Small intestine (tissue), 7 donors: ENCODE measurements at regions not wholly inside any gene's neighbourhood (a gene's known extent, or its start where the extent isn't known, plus 50 kb on each side); places are given as distances from the start of the nearest gene placed in this dataset.
"Not testable (repeated sequence)": the region's sequence is repeated elsewhere in the genome, so short reads cannot be mapped to it uniquely, and the experiment has no call there.

ENCODE experiments used
- DNase-seq, 2 donors: peaks; one replicate each; pipeline versions ENCODE4 v3.0.0 to v3.0.0-alpha.2; 2013
- FAIRE-seq: peaks from 2 replicates; lab custom pipeline; 2012; peaks lifted over from hg19 to GRCh38; lab: Jason Lieb, UNC
- H3K27ac ChIP-seq, 3 donors: one replicate each; pipeline ENCODE4 v1.5.1; 2013; ENCODE audit warnings: low read length in 2 of 3, mild to moderate bottlenecking in 2 of 3, control low read depth in 1 of 3, inconsistent platforms in 1 of 3, low read depth in 1 of 3, moderate library complexity in 1 of 3
- H3K27me3 ChIP-seq, 3 donors: one replicate each; pipeline ENCODE4 v1.6.1; 2013; ENCODE audit warnings: low read length in 3 of 3, inconsistent platforms in 1 of 3; ENCODE audit not compliant: control insufficient read depth in 3 of 3, insufficient read depth in 3 of 3
- H3K36me3 ChIP-seq, 3 donors: one replicate each; pipeline ENCODE4 v1.6.1; 2013; ENCODE audit warnings: low read length in 3 of 3, inconsistent platforms in 1 of 3, low read depth in 1 of 3, mild to moderate bottlenecking in 1 of 3, moderate library complexity in 1 of 3; ENCODE audit not compliant: control insufficient read depth in 3 of 3, insufficient read depth in 2 of 3
- H3K4me1 ChIP-seq, 3 donors: one replicate each; pipeline ENCODE4 v1.6.1; 2013; ENCODE audit warnings: low read length in 2 of 3, inconsistent platforms in 1 of 3, low read depth in 1 of 3, mild to moderate bottlenecking in 1 of 3, moderate library complexity in 1 of 3; ENCODE audit not compliant: control insufficient read depth in 3 of 3, insufficient read depth in 2 of 3
- H3K4me3 ChIP-seq, 3 donors: one replicate each; pipeline ENCODE4 v1.5.1; 2013; ENCODE audit warnings: low read length in 3 of 3, control low read depth in 1 of 3, inconsistent platforms in 1 of 3, low read depth in 1 of 3, mild to moderate bottlenecking in 1 of 3, moderate library complexity in 1 of 3
- H3K9me3 ChIP-seq, 2 donors: one replicate each; pipeline ENCODE4 v1.6.1; 2013; ENCODE audit warnings: low read depth in 1 of 2, low read length in 1 of 2; ENCODE audit not compliant: control insufficient read depth in 2 of 2, insufficient read depth in 1 of 2
- WGBS, 3 donors: extraction: QIAGEN DNeasy Blood & Tissue Kit; methylation state at CpG; one replicate each; pipeline ENCODE4 v1.1.7; 2013; 5-methylcytosine and 5-hydroxymethylcytosine counted together
- donor health status: healthy with polysubstance abuse.
- donor health status: control.
- donor health status: control.
- donor health status: Bipolar disorder and iron deficiency.
- donor health status: healthy.

GRCh38 chr14:56057071-56057741 is 61.0 kb upstream of the PELI2 start:
- DNase-seq (no peak), FAIRE-seq (no peak)
- 64 to 77% (median 71%) methylated on average over 5 of the region's 5 CpGs for WGBS, 3 donors
- Histone ChIP-seq H3K9me3 (no peaks in the 10 kb centered on the region), H3K27ac (no peak overlapping the region), H3K36me3 (no peaks in the 10 kb centered on the region), H3K27me3 (no peaks in the 10 kb centered on the region), H3K4me3 (no peak overlapping the region), H3K4me1 (peaks cover 0 to 13% (median 0%) of the 10 kb centered on the region in 3 donors)

GRCh38 chr14:56057767-56058166 is 60.4 kb upstream of the PELI2 start:
- no peak overlapping the region for H3K4me3 ChIP-seq
- WGBS, 3 donors = 14 to 56% (median 31%) methylated on average over 5 of the region's 5 CpGs

GRCh38 chr14:56059054-56059453 is 59.2 kb upstream of the PELI2 start:
- H3K4me3 ChIP-seq = no peak overlapping the region
- no peaks in the 10 kb centered on the region for H3K9me3 ChIP-seq
- peaks cover 0 to 23% (median 0%) of the 10 kb centered on the region in 3 donors for H3K4me1 ChIP-seq
- DNase-seq (peak; percentile 34 to 74), FAIRE-seq (no peak)
- H3K27me3 ChIP-seq = no peaks in the 10 kb centered on the region
- WGBS, 3 donors = 53 to 58% (median 54%) methylated on average over 4 of the region's 4 CpGs
- peak overlapping the region in 1 of 3 donors; percentile 64 for H3K27ac ChIP-seq
- H3K36me3 ChIP-seq = no peaks in the 10 kb centered on the region

More at GRCh38 chr14:56057767-56058166, 60.4 kb upstream of the PELI2 start:
- Histone ChIP-seq H3K36me3 (no peaks in the 10 kb centered on the region), H3K27me3 (no peaks in the 10 kb centered on the region), H3K9me3 (no peaks in the 10 kb centered on the region), H3K4me1 (peaks cover 0 to 16% (median 0%) of the 10 kb centered on the region in 3 donors), H3K27ac (no peak overlapping the region)
- DNase-seq (no peak), FAIRE-seq (no peak)

GRCh38 chr14:56061051-56061450 is 57.2 kb upstream of the PELI2 start:
- H3K27ac ChIP-seq = no peak overlapping the region
- no peaks in the 10 kb centered on the region for H3K9me3 ChIP-seq
- FAIRE-seq = no peak
- H3K27me3 ChIP-seq = no peaks in the 10 kb centered on the region
- no peak overlapping the region for H3K4me3 ChIP-seq
- peaks cover 0 to 23% (median 0%) of the 10 kb centered on the region in 3 donors for H3K4me1 ChIP-seq
- WGBS, 3 donors = 65 to 69% (median 65%) methylated on average over 4 of the region's 4 CpGs
- peak in 1 of 2 donors; percentile 62 for DNase-seq
- H3K36me3 ChIP-seq = no peaks in the 10 kb centered on the region

GRCh38 chr14:56063131-56063530 is 55.1 kb upstream of the PELI2 start:
- FAIRE-seq = no peak
- WGBS, 3 donors = 77 to 81% (median 79%) methylated on average over 4 of the region's 4 CpGs
- Histone ChIP-seq H3K9me3 (no peaks in the 10 kb centered on the region), H3K27ac (peak overlapping the region in 1 of 3 donors; percentile 60), H3K4me1 (peaks cover 0 to 23% (median 0%) of the 10 kb centered on the region in 3 donors), H3K27me3 (no peaks in the 10 kb centered on the region), H3K4me3 (no peak overlapping the region), H3K36me3 (no peaks in the 10 kb centered on the region)
- DNase-seq = peak in 1 of 2 donors; percentile 64

- H3K9me3 ChIP-seq = no peaks in the 10 kb centered on the region
- FAIRE-seq = no peak
- no peaks in the 10 kb centered on the region for H3K27me3 ChIP-seq
- DNase-seq = no peak
- H3K27ac ChIP-seq = peak overlapping the region in 1 of 3 donors; percentile 62
- no peaks in the 10 kb centered on the region for H3K36me3 ChIP-seq
- WGBS, 3 donors = 71 to 76% (median 71%) methylated on average over 3 to 5 of the region's 5 CpGs
- peaks cover 0 to 16% (median 0%) of the 10 kb centered on the region in 3 donors for H3K4me1 ChIP-seq
- no peak overlapping the region for H3K4me3 ChIP-seq
These were observed 53.7 kb upstream of the PELI2 start for GRCh38 chr14:56064513-56064912.

GRCh38 chr14:56065199-56065598 is 53.0 kb upstream of the PELI2 start:
- not testable (repeated sequence) for DNase-seq, FAIRE-seq, H3K36me3 ChIP-seq, H3K27me3 ChIP-seq, H3K4me3 ChIP-seq, H3K9me3 ChIP-seq
- 87 to 96% (median 88%) methylated on average over 4 of the region's 4 CpGs for WGBS, 3 donors
- H3K4me1 ChIP-seq = peaks cover 0 to 10% (median 0%) of the 10 kb centered on the region in 3 donors
- H3K27ac ChIP-seq = peak overlapping the region in 1 of 3 donors; percentile 62

GRCh38 chr14:56065621-56066290 is 52.5 kb upstream of the PELI2 start:
- no peaks in the 10 kb centered on the region for H3K27me3 ChIP-seq
- no peak overlapping the region for H3K4me3 ChIP-seq
- peak; percentile 36 to 71 for DNase-seq
- peaks cover 0 to 10% (median 0%) of the 10 kb centered on the region in 3 donors for H3K4me1 ChIP-seq
- H3K27ac ChIP-seq = peak overlapping the region in 1 of 3 donors; percentile 62
- WGBS, 3 donors = 58 to 77% (median 68%) methylated on average over 5 of the region's 5 CpGs
- FAIRE-seq = no peak
- no peaks in the 10 kb centered on the region for H3K36me3 ChIP-seq
- H3K9me3 ChIP-seq = no peaks in the 10 kb centered on the region
